ENCODE measurements at regions not wholly inside any gene's neighbourhood (a gene's known extent, or its start where the extent isn't known, plus 50 kb on each side); places are given as distances from the start of the nearest gene placed in this dataset.

- TF ChIP-seq CTCF (IDR thresholded peaks at IDR 0.05; ENCODE audit: insufficient read depth, low read length, poor library complexity, severe bottlenecking): no peak
- no peak for TF ChIP-seq EZH2phosphoT487 (conservative IDR thresholded peaks at IDR 0.05; ENCODE audit: low read length)
Observed at GRCh38 chr15:46275701-46276100, 640.9 kb downstream of the SQOR start.

Data from SU-DHL-6 (cell line).